ENCODE measurements at regions not wholly inside any gene's neighbourhood (a gene's known extent, or its start where the extent isn't known, plus 50 kb on each side); places are given as distances from the start of the nearest gene placed in this dataset.

DNA sequence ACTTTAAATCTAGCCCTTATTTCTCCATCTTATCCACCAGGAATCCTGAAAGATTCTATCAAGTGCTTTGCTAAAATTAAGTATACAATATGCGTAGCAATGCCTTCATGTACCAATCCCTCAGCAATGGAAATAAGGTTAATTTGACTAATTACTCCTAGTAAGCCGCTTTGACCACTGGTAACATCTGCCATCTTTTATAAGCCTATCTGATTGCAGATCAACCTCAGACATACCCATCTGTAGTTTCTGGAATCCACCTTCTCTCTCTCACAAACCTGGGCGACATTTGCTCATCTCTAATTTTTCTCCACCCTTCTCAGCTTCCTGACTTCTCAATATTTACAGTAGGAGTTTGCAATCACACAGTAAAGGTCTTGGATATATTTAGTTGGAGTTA is 138.8 kb upstream of the CRHR1 start:
- Histone ChIP-seq H3K9me3 (ENCODE audit: control insufficient read depth, insufficient read depth, low read depth, low read length) (no peaks in the 10 kb centered on the region), H3K27ac (ENCODE audit: extremely low read depth, low read depth, low read length) (no peak overlapping the region), H3K4me1 (ENCODE audit: control insufficient read depth, insufficient read depth, low read length) (no peaks in the 10 kb centered on the region), H3K4me3 (ENCODE audit: low read depth, low read length) (no peak overlapping the region), H3K36me3 (ENCODE audit: control insufficient read depth in 2 of 2, insufficient read depth in 1 of 2, low read length in 2 of 2) (no peaks in the 10 kb centered on the region; a peak in 1 of 3 replicates)
- TF ChIP-seq, protein P1, sequence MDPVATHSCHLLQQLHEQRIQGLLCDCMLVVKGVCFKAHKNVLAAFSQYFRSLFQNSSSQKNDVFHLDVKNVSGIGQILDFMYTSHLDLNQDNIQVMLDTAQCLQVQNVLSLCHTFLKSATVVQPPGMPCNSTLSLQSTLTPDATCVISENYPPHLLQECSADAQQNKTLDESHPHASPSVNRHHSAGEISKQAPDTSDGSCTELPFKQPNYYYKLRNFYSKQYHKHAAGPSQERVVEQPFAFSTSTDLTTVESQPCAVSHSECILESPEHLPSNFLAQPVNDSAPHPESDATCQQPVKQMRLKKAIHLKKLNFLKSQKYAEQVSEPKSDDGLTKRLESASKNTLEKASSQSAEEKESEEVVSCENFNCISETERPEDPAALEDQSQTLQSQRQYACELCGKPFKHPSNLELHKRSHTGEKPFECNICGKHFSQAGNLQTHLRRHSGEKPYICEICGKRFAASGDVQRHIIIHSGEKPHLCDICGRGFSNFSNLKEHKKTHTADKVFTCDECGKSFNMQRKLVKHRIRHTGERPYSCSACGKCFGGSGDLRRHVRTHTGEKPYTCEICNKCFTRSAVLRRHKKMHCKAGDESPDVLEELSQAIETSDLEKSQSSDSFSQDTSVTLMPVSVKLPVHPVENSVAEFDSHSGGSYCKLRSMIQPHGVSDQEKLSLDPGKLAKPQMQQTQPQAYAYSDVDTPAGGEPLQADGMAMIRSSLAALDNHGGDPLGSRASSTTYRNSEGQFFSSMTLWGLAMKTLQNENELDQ (tag by site-specific recombination; IDR thresholded peaks at IDR 0.05; ENCODE audit: low read depth) = no peak
- TF ChIP-seq, protein P2, sequence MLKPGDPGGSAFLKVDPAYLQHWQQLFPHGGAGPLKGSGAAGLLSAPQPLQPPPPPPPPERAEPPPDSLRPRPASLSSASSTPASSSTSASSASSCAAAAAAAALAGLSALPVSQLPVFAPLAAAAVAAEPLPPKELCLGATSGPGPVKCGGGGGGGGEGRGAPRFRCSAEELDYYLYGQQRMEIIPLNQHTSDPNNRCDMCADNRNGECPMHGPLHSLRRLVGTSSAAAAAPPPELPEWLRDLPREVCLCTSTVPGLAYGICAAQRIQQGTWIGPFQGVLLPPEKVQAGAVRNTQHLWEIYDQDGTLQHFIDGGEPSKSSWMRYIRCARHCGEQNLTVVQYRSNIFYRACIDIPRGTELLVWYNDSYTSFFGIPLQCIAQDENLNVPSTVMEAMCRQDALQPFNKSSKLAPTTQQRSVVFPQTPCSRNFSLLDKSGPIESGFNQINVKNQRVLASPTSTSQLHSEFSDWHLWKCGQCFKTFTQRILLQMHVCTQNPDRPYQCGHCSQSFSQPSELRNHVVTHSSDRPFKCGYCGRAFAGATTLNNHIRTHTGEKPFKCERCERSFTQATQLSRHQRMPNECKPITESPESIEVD (tag by site-specific recombination; IDR thresholded peaks at IDR 0.05) = no peak
- TF ChIP-seq ZNF155 (tag by site-specific recombination; IDR thresholded peaks at IDR 0.05) = no peak
- ChIA-PET POLR2A (no interaction called here), CTCF (interaction anchor here (0.6 to 3.3 kb wide), 4 partner anchors 25 to 219 kb away, joined by 3 to 14 read pairs (median 3); no protein-coding TSS in a partner anchor)

DNA sequence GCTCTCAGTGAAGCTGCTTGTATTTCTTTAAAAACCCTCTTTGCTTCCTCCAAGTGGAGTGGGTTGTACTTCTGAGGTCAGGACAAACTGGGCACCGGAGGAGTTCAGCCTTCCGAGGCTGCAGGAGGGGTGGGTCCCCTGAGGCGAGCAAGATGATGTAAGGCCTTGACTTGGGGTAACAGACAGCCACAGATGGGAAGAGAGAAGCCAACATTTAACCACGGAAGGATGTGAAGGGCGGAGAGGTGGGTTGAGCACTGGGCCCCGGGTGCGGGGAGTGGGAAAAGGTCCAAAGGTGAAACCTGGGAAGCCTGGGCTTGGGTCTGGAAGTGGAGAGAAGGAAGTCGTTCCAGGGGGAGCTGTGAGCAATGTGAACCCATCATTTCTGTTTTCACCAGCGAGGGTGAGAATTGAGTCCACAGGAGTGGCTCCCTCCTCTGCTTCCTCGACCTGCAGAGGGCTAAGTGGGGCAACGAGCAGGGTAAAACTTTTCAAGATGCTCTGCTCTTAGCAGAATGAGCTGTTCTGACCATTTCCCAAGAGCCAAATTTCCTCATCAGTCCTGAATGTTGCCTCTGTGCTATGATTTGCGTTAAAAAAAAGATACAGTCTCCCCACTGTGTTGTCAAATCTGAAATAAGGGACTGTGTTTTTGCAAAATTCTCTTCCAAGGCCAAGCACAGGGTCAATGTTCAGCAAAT is 137.7 kb upstream of the CRHR1 start:
- no peaks in the 10 kb centered on the region for H3K4me1 ChIP-seq (ENCODE audit: control insufficient read depth, insufficient read depth, low read length)
- POLR2A ChIA-PET = no interaction called here
- no peaks in the 10 kb centered on the region for H3K36me3 ChIP-seq (ENCODE audit: control insufficient read depth in 2 of 2, insufficient read depth in 1 of 2, low read length in 2 of 2)
- no peak overlapping the region for H3K4me3 ChIP-seq (ENCODE audit: low read depth, low read length)
- no peak overlapping the region for H3K27ac ChIP-seq (ENCODE audit: extremely low read depth, low read depth, low read length)
- 0 out of 2 replicates have a peak, but pooled peaks have one; percentile 6 for TF ChIP-seq ZNF266 (tag by site-specific recombination; IDR thresholded peaks at IDR 0.05; ENCODE audit: low read depth)
- no peak for TF ChIP-seq ZNF707 (tag by site-specific recombination; IDR thresholded peaks at IDR 0.05)
- TF ChIP-seq ZNF140 (tag by site-specific recombination; IDR thresholded peaks at IDR 0.05) = no peak
- no peak for TF ChIP-seq MYNN (tag by site-specific recombination; IDR thresholded peaks at IDR 0.05; ENCODE audit: borderline replicate concordance)
- TF ChIP-seq HOXD13 (CRISPR knock-in tag; IDR thresholded peaks at IDR 0.05; ENCODE audit: borderline replicate concordance) = no peak
- TF ChIP-seq, protein P3, sequence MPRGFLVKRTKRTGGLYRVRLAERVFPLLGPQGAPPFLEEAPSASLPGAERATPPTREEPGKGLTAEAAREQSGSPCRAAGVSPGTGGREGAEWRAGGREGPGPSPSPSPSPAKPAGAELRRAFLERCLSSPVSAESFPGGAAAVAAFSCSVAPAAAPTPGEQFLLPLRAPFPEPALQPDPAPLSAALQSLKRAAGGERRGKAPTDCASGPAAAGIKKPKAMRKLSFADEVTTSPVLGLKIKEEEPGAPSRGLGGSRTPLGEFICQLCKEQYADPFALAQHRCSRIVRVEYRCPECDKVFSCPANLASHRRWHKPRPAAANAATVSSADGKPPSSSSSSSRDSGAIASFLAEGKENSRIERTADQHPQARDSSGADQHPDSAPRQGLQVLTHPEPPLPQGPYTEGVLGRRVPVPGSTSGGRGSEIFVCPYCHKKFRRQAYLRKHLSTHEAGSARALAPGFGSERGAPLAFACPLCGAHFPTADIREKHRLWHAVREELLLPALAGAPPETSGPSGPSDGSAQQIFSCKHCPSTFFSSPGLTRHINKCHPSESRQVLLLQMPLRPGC (tag by site-specific recombination; IDR thresholded peaks at IDR 0.05) = no peak
- TF ChIP-seq ZFHX2 (tag by site-specific recombination; conservative IDR thresholded peaks at IDR 0.05) = peak; percentile 63
- TF ChIP-seq, protein P4, sequence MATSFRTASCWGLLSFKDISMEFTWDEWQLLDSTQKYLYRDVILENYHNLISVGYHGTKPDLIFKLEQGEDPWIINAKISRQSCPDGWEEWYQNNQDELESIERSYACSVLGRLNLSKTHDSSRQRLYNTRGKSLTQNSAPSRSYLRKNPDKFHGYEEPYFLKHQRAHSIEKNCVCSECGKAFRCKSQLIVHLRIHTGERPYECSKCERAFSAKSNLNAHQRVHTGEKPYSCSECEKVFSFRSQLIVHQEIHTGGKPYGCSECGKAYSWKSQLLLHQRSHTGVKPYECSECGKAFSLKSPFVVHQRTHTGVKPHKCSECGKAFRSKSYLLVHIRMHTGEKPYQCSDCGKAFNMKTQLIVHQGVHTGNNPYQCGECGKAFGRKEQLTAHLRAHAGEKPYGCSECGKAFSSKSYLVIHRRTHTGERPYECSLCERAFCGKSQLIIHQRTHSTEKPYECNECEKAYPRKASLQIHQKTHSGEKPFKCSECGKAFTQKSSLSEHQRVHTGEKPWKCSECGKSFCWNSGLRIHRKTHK (tag by site-specific recombination; IDR thresholded peaks at IDR 0.05) = no peak
- TF ChIP-seq ZNF626 (tag by site-specific recombination; IDR thresholded peaks at IDR 0.05) = no peak
- TF ChIP-seq, protein P5, sequence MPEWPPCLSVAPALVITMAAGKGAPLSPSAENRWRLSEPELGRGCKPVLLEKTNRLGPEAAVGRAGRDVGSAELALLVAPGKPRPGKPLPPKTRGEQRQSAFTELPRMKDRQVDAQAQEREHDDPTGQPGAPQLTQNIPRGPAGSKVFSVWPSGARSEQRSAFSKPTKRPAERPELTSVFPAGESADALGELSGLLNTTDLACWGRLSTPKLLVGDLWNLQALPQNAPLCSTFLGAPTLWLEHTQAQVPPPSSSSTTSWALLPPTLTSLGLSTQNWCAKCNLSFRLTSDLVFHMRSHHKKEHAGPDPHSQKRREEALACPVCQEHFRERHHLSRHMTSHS (tag by site-specific recombination; IDR thresholded peaks at IDR 0.05) = no peak
- TF ChIP-seq ZNF211 (tag by site-specific recombination; IDR thresholded peaks at IDR 0.05; ENCODE audit: low read depth) = no peak
- TF ChIP-seq EGR2 (tag by site-specific recombination; IDR thresholded peaks at IDR 0.05; ENCODE audit: low read depth) = 0 out of 2 replicates have a peak, but pooled peaks have one; percentile 32
- TF ChIP-seq ZNF202 (tag by site-specific recombination; IDR thresholded peaks at IDR 0.05; ENCODE audit: borderline replicate concordance) = no peak
- TF ChIP-seq YY2 (tag by site-specific recombination; IDR thresholded peaks at IDR 0.05) = no peak
- TF ChIP-seq ZFP37 (tag by site-specific recombination; IDR thresholded peaks at IDR 0.05) = no peak
- TF ChIP-seq ZSCAN23 (tag by site-specific recombination; IDR thresholded peaks at IDR 0.05) = no peak
- no peak for TF ChIP-seq ZNF530 (tag by site-specific recombination; IDR thresholded peaks at IDR 0.05; ENCODE audit: low read depth)
- no peak for TF ChIP-seq ZNF114 (tag by site-specific recombination; IDR thresholded peaks at IDR 0.05)
- no peak for TF ChIP-seq ZNF658 (tag by site-specific recombination; IDR thresholded peaks at IDR 0.05)
- no peak for TF ChIP-seq ZNF571 (tag by site-specific recombination; IDR thresholded peaks at IDR 0.05)
- H3K9me3 ChIP-seq (ENCODE audit: control insufficient read depth, insufficient read depth, low read depth, low read length) = no peaks in the 10 kb centered on the region
- CTCF ChIA-PET = interaction anchor here (0.5 to 3.3 kb wide), 7 partner anchors 49 to 449 kb away, joined by 3 to 28 read pairs (median 3); no protein-coding TSS in a partner anchor

All from HEK293 (cell line).